Gastrocnemius medialis (tissue), 4 donors: ENCODE measurements at regions not wholly inside any gene's neighbourhood (a gene's known extent, or its start where the extent isn't known, plus 50 kb on each side); places are given as distances from the start of the nearest gene placed in this dataset.

Experiments
- ATAC-seq, 2 donors: fragments of 150-250 bp; one replicate each; pipeline ENCODE4 v1.9.1; 2016
- DNase-seq, 2 donors: peaks; one replicate each; pipeline ENCODE4 v3.0.0-alpha.2; 2019
- H3K27ac ChIP-seq, 4 donors: fragments of 200-600 bp; sonication (generic); 1 replicate in 1 of 4; 2 replicates in 3 of 4; pipeline ENCODE4 v1.5.1; 2016 to 2018; ENCODE audit warnings: mild to moderate bottlenecking in 2 of 4, moderate library complexity in 1 of 4
- H3K27me3 ChIP-seq, 3 donors: fragments of 200-600 bp; sonication (generic) in 2 of 3; 1 replicate in 1 of 3; 2 replicates in 2 of 3; pipeline versions ENCODE4 v1.5.1 to v1.6.0; 2016 to 2019; ENCODE audit warnings: mild to moderate bottlenecking in 1 of 3, moderate library complexity in 1 of 3
- H3K36me3 ChIP-seq, 2 donors: fragments of 200-600 bp; sonication (generic) in 1 of 2; one replicate each; pipeline ENCODE4 v1.5.1; 2017 to 2018
- H3K4me1 ChIP-seq, 2 donors: fragments of 200-600 bp; sonication (generic) in 1 of 2; one replicate each; pipeline ENCODE4 v1.5.1; 2016 to 2017; ENCODE audit warnings: mild to moderate bottlenecking in 2 of 2
- H3K4me3 ChIP-seq, 4 donors: fragments of 200-600 bp; sonication (generic) in 3 of 4; 1 replicate in 1 of 4; 2 replicates in 3 of 4; pipeline ENCODE4 v1.5.1; 2016 to 2019; ENCODE audit warnings: mild to moderate bottlenecking in 2 of 4
- H3K9me3 ChIP-seq, 3 donors: fragments of 200-600 bp; sonication (generic) in 2 of 3; 1 replicate in 1 of 3; 2 replicates in 2 of 3; pipeline ENCODE4 v1.5.1; 2016 to 2019
- POLR2A ChIP-seq, 2 donors: fragments of 450-650 bp; IDR thresholded peaks; one replicate each; pipeline ENCODE4 v1.6.1; 2017; ENCODE audit warnings: antibody characterized with exemption in 2 of 2, mild to moderate bottlenecking in 2 of 2, moderate library complexity in 2 of 2
- in situ Hi-C, 4 donors: fragments of 200-750 bp; cut with MboI; loops; one replicate each; pipeline versions ENCODE4 v1.15.0 to v1.8.0; 2017; ENCODE audit warnings: low sequenced_read_pairs in 4 of 4
- intact Hi-C: fragments of 100-400 bp; cut with DNase I; formaldehyde crosslinking; loops from one replicate; pipeline ENCODE4 v1.15.1; 2023; ENCODE audit warnings: low total_unique reads
- TF ChIP-seq, protein P1 (sequence below), 5 experiments: fragments of 450-650 bp in 3 of 5; fragments of 200-600 bp in 2 of 5; sonication (generic) in 2 of 5; IDR thresholded peaks in 4 of 5; conservative IDR thresholded peaks in 1 of 5; 1 replicate in 4 of 5; 2 replicates in 1 of 5; pipeline ENCODE4 v1.5.1; 2016 to 2019; ENCODE audit warnings: antibody characterized with exemption in 5 of 5, mild to moderate bottlenecking in 3 of 5, moderate library complexity in 3 of 5

DNA sequence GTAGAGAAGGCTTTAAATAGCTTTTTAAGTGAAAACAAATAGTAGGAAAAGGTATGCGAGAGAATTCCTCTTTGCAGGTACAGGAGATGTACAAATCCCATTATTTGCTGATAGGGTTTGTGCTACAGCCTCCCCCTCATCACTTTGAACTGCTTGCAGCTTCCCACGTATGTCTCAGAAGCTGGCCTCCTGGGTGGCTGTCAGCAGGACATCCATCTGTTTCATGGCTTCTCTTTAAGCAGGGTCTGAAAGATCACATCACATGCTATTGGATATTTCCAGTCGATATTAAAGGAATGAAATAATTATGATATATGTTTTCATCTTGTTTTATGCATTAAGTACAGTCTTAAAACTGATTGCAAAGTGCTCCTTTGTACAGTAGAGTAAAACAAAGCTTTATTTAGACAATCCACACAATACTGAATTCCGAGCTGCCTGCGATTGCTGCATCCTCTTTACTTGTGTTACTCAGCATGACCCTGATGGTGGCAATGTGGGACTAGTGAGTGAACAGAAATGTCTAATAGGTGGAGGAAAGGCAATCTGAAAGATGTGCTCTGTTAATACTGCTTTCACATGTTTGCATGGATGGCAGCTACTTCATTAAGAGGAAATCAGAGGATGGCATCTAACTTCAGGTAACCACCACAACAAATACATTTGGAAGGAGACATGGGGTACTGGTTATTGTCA lies 930.6 kb upstream of the SEMA6D start:
- in situ Hi-C loops (no loop called here), intact Hi-C loops (no loop called here)
- Histone ChIP-seq H3K4me3 (no peak overlapping the region), H3K27ac (no peak overlapping the region), H3K27me3 (no peaks in the 10 kb centered on the region), H3K36me3 (no peaks in the 10 kb centered on the region), H3K4me1 (no peaks in the 10 kb centered on the region), H3K9me3 (no peaks in the 10 kb centered on the region)
- DNase-seq: no peak
- ATAC-seq: no peak
- no peak for TF ChIP-seq POLR2A (IDR thresholded peaks at IDR 0.05)
- TF ChIP-seq, protein P1, sequence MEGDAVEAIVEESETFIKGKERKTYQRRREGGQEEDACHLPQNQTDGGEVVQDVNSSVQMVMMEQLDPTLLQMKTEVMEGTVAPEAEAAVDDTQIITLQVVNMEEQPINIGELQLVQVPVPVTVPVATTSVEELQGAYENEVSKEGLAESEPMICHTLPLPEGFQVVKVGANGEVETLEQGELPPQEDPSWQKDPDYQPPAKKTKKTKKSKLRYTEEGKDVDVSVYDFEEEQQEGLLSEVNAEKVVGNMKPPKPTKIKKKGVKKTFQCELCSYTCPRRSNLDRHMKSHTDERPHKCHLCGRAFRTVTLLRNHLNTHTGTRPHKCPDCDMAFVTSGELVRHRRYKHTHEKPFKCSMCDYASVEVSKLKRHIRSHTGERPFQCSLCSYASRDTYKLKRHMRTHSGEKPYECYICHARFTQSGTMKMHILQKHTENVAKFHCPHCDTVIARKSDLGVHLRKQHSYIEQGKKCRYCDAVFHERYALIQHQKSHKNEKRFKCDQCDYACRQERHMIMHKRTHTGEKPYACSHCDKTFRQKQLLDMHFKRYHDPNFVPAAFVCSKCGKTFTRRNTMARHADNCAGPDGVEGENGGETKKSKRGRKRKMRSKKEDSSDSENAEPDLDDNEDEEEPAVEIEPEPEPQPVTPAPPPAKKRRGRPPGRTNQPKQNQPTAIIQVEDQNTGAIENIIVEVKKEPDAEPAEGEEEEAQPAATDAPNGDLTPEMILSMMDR (IDR thresholded peaks at IDR 0.05 in 4 of 5, conservative IDR thresholded peaks at IDR 0.05 in 1 of 5): no peak

DNA sequence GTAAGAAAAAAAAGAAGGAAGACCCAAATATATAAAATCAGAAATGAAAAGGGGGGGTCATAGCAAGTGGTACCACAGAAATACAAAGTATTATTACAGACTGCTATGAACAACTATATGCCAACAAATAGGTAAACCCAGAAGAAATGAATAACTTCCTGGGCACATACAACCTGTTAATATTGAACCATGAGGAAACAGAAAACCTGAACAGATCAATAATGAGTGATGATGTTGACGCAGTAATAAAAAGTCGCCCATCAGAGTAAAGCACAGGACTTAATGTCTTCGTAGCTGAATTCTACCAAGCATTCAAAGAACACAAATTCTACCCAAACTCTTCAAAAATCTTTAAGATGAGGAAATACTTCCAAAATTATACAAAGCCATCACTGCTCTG lies 921.6 kb upstream of the SEMA6D start:
- H3K9me3 ChIP-seq: no peaks in the 10 kb centered on the region
- no peak for ATAC-seq
- no peak for TF ChIP-seq POLR2A (IDR thresholded peaks at IDR 0.05)
- in situ Hi-C loops: no loop called here
- DNase-seq: no peak
- H3K4me3 ChIP-seq: no peak overlapping the region
- intact Hi-C loops: no loop called here
- H3K36me3 ChIP-seq: no peaks in the 10 kb centered on the region
- H3K27me3 ChIP-seq: no peaks in the 10 kb centered on the region
- no peak overlapping the region for H3K27ac ChIP-seq
- H3K4me1 ChIP-seq: no peaks in the 10 kb centered on the region

DNA sequence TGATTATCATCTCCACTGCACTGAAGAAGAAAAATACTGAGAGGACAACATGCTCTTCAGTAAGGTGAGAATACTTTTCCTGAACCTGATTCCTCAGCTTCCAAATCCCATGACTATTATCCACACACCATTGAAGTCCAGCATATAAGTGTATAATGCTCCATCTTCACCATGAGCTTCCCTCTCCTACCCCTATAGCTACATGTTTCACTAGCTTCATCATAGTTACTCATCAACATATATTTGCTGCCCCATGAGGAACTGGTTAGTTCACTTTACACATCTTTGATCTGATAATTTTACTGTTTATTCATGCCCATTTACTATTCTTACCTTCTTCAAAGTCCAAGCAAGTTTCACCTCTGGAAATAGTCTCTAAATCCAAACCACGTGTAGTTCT lies 908.5 kb upstream of the SEMA6D start:
- DNase-seq: no peak
- H3K27me3 ChIP-seq: no peaks in the 10 kb centered on the region
- H3K9me3 ChIP-seq: no peaks in the 10 kb centered on the region
- H3K4me1 ChIP-seq: no peaks in the 10 kb centered on the region
- intact Hi-C loops (no loop called here), in situ Hi-C loops (no loop called here)
- no peaks in the 10 kb centered on the region for H3K36me3 ChIP-seq
- H3K4me3 ChIP-seq: no peak overlapping the region
- H3K27ac ChIP-seq: no peak overlapping the region
- TF ChIP-seq, protein P1 (IDR thresholded peaks at IDR 0.05 in 4 of 5, conservative IDR thresholded peaks at IDR 0.05 in 1 of 5): no peak
- no peak for TF ChIP-seq POLR2A (IDR thresholded peaks at IDR 0.05)
- no peak for ATAC-seq

DNA sequence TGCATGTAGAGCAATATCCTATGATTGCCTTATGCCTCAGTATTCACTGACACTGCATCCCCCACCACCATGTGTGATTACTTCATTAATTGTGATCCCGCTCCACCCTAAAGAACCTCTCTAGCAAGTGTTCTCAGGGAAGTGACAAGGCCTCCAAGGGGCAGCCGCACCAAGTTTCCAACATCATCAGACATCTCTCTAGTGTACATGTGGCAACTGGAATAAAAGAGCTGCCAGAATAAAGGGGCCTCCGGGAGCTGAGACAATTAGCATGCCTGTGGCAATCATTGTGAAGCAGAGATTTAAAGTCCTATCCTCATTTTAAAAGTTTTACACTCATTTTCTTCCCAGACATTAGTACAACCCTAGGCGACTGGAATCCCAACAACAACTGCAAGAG lies 902.1 kb upstream of the SEMA6D start:
- Histone ChIP-seq H3K36me3 (no peaks in the 10 kb centered on the region), H3K9me3 (no peaks in the 10 kb centered on the region), H3K4me3 (no peak overlapping the region), H3K4me1 (no peaks in the 10 kb centered on the region), H3K27ac (no peak overlapping the region), H3K27me3 (no peaks in the 10 kb centered on the region)
- intact Hi-C loops (no loop called here), in situ Hi-C loops (no loop called here)
- ATAC-seq: no peak
- TF ChIP-seq, protein P1 (IDR thresholded peaks at IDR 0.05 in 4 of 5, conservative IDR thresholded peaks at IDR 0.05 in 1 of 5): no peak
- TF ChIP-seq POLR2A (IDR thresholded peaks at IDR 0.05): no peak
- DNase-seq: no peak

DNA sequence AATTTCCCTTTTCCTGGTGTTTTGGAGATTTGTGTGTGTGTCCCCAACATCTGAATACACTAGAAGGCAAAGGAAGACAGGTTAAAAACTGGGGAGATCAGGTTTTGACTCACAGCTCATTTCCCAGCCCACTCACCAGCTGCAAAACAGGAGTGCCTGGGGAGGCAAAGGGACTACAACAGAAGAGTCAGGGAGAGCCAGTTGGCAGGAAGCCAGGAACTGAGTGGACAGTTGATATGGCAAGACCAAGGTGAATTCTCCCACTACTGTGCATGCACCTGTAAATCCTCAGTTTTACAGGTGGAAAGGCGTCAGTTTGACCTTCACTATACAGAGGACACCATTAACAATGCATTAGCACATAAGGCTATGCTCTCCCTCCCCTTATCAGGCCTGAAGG lies 901.5 kb upstream of the SEMA6D start:
- intact Hi-C loops: no loop called here
- H3K9me3 ChIP-seq: no peaks in the 10 kb centered on the region
- no peaks in the 10 kb centered on the region for H3K4me1 ChIP-seq
- in situ Hi-C loops: no loop called here
- no peak overlapping the region for H3K4me3 ChIP-seq
- TF ChIP-seq POLR2A (IDR thresholded peaks at IDR 0.05): no peak
- H3K27me3 ChIP-seq: no peaks in the 10 kb centered on the region
- ATAC-seq: no peak
- DNase-seq: no peak
- H3K27ac ChIP-seq: no peak overlapping the region
- no peaks in the 10 kb centered on the region for H3K36me3 ChIP-seq

DNA sequence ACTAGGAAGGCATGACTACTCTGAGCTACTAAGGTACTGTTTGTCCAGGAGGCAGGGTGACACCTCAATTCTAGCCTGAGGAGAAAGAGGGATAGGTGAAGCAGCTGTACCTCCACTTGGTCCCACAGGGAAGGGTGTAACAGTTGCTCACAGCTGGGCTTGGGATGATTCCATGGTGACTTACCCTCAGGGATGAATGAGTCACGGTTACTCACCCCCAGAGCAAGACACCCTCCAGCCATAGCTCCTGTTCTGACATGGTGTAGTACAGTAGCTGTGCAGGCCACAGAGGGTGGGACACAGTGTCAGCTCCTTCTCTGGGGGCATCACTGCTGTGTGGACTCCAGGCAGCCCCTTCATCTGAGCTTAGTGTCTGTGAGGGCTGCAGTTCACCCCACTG lies 868.6 kb upstream of the SEMA6D start:
- no peak for ATAC-seq
- Histone ChIP-seq H3K4me3 (no peak overlapping the region), H3K9me3 (no peaks in the 10 kb centered on the region), H3K27me3 (no peaks in the 10 kb centered on the region), H3K36me3 (no peaks in the 10 kb centered on the region), H3K27ac (no peak overlapping the region), H3K4me1 (no peaks in the 10 kb centered on the region)
- intact Hi-C loops (no loop called here), in situ Hi-C loops (no loop called here)
- no peak for DNase-seq
- TF ChIP-seq POLR2A (IDR thresholded peaks at IDR 0.05): no peak
- TF ChIP-seq, protein P1 (IDR thresholded peaks at IDR 0.05 in 4 of 5, conservative IDR thresholded peaks at IDR 0.05 in 1 of 5): no peak
